DOHH2 (cell line): ENCODE measurements at regions not wholly inside any gene's neighbourhood (a gene's known extent, or its start where the extent isn't known, plus 50 kb on each side); places are given as distances from the start of the nearest gene placed in this dataset.

Experiments used
- H3F3A ChIP-seq: fragments of 200-600 bp; sonication (generic), shearing (Covaris generic); 2 replicates; pipeline ENCODE4 v1.6.0; 2016; ENCODE audit warnings: antibody characterized with exemption, mild to moderate bottlenecking; ENCODE audit not compliant: control insufficient read depth, insufficient read depth
- H3K27ac ChIP-seq: fragments of 200-600 bp; sonication (generic); 2 replicates; pipeline ENCODE4 v1.5.1; 2014; ENCODE audit warnings: low read depth, mild to moderate bottlenecking, low read length, moderate library complexity
- H3K27me3 ChIP-seq: fragments of 200-600 bp; sonication (generic); 2 replicates; pipeline ENCODE4 v1.6.1; 2014; ENCODE audit warnings: mild to moderate bottlenecking, low read length, mixed read lengths; ENCODE audit not compliant: control insufficient read depth
- H3K36me3 ChIP-seq: fragments of 200-600 bp; sonication (generic); 2 replicates; pipeline ENCODE4 v1.6.1; 2014; ENCODE audit warnings: mild to moderate bottlenecking, low read length, moderate library complexity, mixed read lengths; ENCODE audit not compliant: control insufficient read depth
- H3K4me1 ChIP-seq: fragments of 200-600 bp; sonication (generic); 2 replicates; pipeline ENCODE4 v1.6.1; 2014; ENCODE audit warnings: mild to moderate bottlenecking, low read length, mixed read lengths; ENCODE audit not compliant: control insufficient read depth
- H3K4me2 ChIP-seq: fragments of 200-600 bp; sonication (generic); 2 replicates; pipeline ENCODE4 v1.6.0; 2014; ENCODE audit warnings: mild to moderate bottlenecking, low read length, moderate library complexity
- H3K4me3 ChIP-seq: fragments of 200-600 bp; sonication (generic); 2 replicates; pipeline ENCODE4 v1.5.1; 2014; ENCODE audit warnings: mild to moderate bottlenecking, low read length, mixed read lengths
- H3K79me2 ChIP-seq: fragments of 200-600 bp; sonication (generic); 2 replicates; pipeline ENCODE4 v1.6.1; 2014; ENCODE audit warnings: mild to moderate bottlenecking, low read length, mixed read lengths; ENCODE audit not compliant: control insufficient read depth
- H3K9me2 ChIP-seq: fragments of 200-600 bp; sonication (generic); replicated peaks from 2 replicates; pipeline ENCODE4 v1.6.1; 2014; ENCODE audit warnings: mild to moderate bottlenecking, low read length, mixed read lengths; ENCODE audit not compliant: control insufficient read depth
- H3K9me3 ChIP-seq: fragments of 200-600 bp; sonication (generic); 2 replicates; pipeline ENCODE4 v1.6.1; 2014; ENCODE audit warnings: antibody characterized with exemption, low read length, mixed read lengths; ENCODE audit not compliant: control insufficient read depth, insufficient read depth
- H4K20me1 ChIP-seq: fragments of 200-600 bp; sonication (generic); 2 replicates; pipeline ENCODE4 v1.6.0; 2014; ENCODE audit warnings: low read depth, mild to moderate bottlenecking, antibody characterized with exemption, low read length, moderate library complexity; ENCODE audit not compliant: control insufficient read depth, insufficient read depth
- CTCF ChIP-seq: fragments of 200-600 bp; sonication (generic); IDR thresholded peaks from one replicate; pipeline ENCODE4 v1.5.1; 2014; ENCODE audit warnings: antibody characterized with exemption, mild to moderate bottlenecking, low read depth, low read length; ENCODE audit not compliant: poor library complexity, severe bottlenecking
- EZH2phosphoT487 ChIP-seq: fragments of 200-600 bp; sonication (generic); IDR thresholded peaks from 2 replicates; pipeline ENCODE4 v1.6.1; 2017; ENCODE audit warnings: borderline replicate concordance, mild to moderate bottlenecking, antibody characterized with exemption, low read length, moderate library complexity, mixed read lengths

GRCh38 chrX:139267851-139268250 lies 262.7 kb upstream of the F9 start:
- Histone ChIP-seq H3K27me3 (no peaks in the 10 kb centered on the region), H3K9me3 (no peaks in the 10 kb centered on the region), H3K4me2 (no peak overlapping the region), H4K20me1 (no peaks in the 10 kb centered on the region), H3K79me2 (no peaks in the 10 kb centered on the region), H3F3A (no peaks in the 10 kb centered on the region), H3K36me3 (no peaks in the 10 kb centered on the region), H3K27ac (no peak overlapping the region), H3K4me3 (no peak overlapping the region), H3K9me2 (no peaks in the 10 kb centered on the region), H3K4me1 (no peaks in the 10 kb centered on the region)
- TF ChIP-seq EZH2phosphoT487, result no peak
- no peak for TF ChIP-seq CTCF

DNA sequence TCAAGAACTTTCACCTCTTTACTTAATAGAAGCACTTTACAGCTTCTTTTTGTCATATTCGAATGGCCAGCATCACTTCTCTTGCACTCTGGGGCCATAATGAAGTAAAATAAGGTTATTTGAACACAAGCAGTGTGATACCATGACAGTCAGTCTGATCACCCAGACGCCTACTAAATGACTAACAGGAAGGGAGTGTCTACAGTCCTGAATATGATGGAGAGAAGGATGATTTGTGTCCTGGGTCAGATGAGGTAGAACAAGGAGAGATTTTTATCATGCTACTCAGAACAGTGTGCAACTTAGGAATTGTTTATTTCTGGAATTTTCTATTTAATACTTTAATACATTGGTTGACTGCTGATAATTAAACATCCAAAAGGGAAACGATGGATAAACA lies 284.2 kb upstream of the F9 start:
- Histone ChIP-seq H3K4me2 (no peak overlapping the region), H4K20me1 (no peaks in the 10 kb centered on the region), H3K27me3 (no peaks in the 10 kb centered on the region), H3K36me3 (no peaks in the 10 kb centered on the region), H3F3A (no peaks in the 10 kb centered on the region), H3K79me2 (no peaks in the 10 kb centered on the region), H3K9me3 (no peaks in the 10 kb centered on the region), H3K4me3 (no peak overlapping the region), H3K4me1 (no peaks in the 10 kb centered on the region), H3K9me2 (no peaks in the 10 kb centered on the region), H3K27ac (no peak overlapping the region)
- TF ChIP-seq CTCF (no peak), EZH2phosphoT487 (no peak)

- H3K9me2 ChIP-seq, result no peaks in the 10 kb centered on the region
- no peaks in the 10 kb centered on the region for H3K79me2 ChIP-seq
- H3K36me3 ChIP-seq, result no peaks in the 10 kb centered on the region
- no peaks in the 10 kb centered on the region for H3K27me3 ChIP-seq
- no peaks in the 10 kb centered on the region for H3K4me1 ChIP-seq
- no peak overlapping the region for H3K27ac ChIP-seq
- H3K9me3 ChIP-seq, result no peaks in the 10 kb centered on the region
- H3K4me3 ChIP-seq, result no peak overlapping the region
- no peaks in the 10 kb centered on the region for H3F3A ChIP-seq
- no peak overlapping the region for H3K4me2 ChIP-seq
- no peaks in the 10 kb centered on the region for H4K20me1 ChIP-seq
- no peak for TF ChIP-seq CTCF
- TF ChIP-seq EZH2phosphoT487, result no peak
Observed at GRCh38 chrX:139237141-139237540, 293.4 kb upstream of the F9 start.

DNA sequence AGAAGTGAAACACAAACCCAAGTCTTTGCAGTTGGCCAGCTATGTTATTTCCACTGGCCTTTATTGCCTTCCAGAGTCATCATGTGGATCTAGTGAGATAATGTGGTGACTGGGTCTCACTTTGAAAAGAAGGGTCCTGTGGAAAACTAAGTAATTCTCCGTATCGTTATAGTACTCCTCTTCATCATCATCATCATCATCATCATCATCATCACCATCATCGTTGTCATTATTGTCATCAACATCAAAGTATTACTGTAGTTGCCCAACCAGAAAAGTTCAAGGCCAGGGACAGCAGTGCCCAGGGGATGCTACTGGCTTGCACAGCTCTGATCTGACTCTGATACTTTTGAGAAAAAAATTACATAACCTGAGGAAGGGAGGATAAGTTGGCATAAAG lies 295.6 kb upstream of the F9 start:
- no peaks in the 10 kb centered on the region for H3F3A ChIP-seq
- TF ChIP-seq EZH2phosphoT487 (no peak), CTCF (no peak)
- no peaks in the 10 kb centered on the region for H3K9me2 ChIP-seq
- no peak overlapping the region for H3K27ac ChIP-seq
- no peak overlapping the region for H3K4me3 ChIP-seq
- no peaks in the 10 kb centered on the region for H3K4me1 ChIP-seq
- H3K36me3 ChIP-seq, result no peaks in the 10 kb centered on the region
- no peaks in the 10 kb centered on the region for H3K79me2 ChIP-seq
- no peaks in the 10 kb centered on the region for H3K27me3 ChIP-seq
- H4K20me1 ChIP-seq, result no peaks in the 10 kb centered on the region
- H3K9me3 ChIP-seq, result no peaks in the 10 kb centered on the region
- no peak overlapping the region for H3K4me2 ChIP-seq
